DMS153 treated with DMSO at 0.1 percent for 48 hours (cell line): ENCODE measurements at regions not wholly inside any gene's neighbourhood (a gene's known extent, or its start where the extent isn't known, plus 50 kb on each side); places are given as distances from the start of the nearest gene placed in this dataset.

ENCODE experiments used
- DNase-seq: peaks from one replicate; lab custom pipeline; 2025; ENCODE audit not compliant: unreplicated experiment; lab: John Stamatoyannopoulos, UW

DNA sequence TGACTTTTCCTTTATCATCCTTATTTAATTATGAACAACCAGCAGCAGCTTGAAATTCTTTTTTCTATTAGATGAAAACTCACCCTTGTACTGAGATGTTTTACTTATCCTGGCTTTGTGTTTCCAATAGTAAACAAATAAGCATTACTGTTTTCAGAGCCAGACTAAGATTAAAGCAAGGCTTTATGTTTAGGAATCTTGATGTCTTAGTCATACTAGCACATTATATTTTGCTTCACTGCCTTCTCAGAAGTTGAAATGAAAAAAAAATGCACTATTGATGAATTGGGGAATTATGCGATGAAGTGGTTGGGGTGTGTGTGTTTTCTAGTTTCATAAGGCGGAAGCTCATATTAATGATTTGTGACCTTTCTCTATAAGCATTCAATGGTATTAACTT, 301.2 kb upstream of the E2F7 start:
- DNase-seq = no peak

DNA sequence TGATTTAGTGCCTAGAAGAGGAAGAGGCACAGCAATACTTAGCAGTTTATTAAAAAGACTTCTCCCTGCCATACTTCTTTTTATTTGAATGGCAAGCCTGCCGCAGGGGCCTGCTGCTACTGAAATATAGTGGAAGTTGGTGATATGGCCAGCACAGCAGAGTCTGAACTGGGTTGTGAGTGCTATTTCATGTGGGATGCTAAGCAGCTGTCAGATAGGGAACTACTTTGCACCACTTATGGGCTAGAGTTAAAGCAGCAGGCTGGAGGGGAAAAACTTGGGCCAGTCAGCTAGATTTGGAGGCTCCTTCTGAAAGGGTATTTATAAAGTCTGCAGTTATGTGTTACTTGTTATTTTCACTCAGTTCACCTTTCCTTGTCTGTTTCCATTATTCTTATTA, 299.0 kb upstream of the E2F7 start:
- no peak for DNase-seq

DNA sequence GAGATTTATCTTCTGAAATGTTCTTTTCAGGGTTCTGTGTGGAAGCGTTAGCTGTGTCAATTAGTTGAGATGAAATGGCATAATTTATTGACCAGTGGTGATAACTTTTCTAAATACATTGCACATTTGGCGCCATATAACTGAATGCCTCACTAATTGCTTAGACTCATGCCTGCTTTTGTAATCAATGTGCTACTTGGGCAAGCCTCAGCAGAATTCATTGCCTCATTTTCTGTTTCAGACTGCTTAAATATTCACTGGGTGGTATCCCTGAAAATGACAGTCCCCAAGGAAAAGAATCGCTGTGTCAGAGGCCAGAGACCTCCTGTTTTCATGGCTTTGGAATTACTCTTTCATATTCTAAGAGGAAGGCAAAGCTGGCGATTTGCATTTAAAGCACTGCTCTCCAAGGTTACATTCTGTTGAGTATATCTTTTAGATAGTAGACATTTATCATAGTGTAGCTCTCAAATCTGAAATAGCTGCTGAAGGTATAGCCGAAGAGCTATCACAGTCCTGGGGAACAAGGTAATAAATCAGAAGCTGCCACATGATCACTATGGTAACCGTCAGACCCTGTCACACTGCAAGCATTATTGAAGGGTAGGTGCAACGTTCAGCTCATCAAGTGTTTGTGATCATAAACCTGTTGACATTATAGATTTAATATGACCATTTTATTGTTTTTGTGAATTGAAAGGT, 297.3 kb upstream of the E2F7 start:
- no peak for DNase-seq

DNA sequence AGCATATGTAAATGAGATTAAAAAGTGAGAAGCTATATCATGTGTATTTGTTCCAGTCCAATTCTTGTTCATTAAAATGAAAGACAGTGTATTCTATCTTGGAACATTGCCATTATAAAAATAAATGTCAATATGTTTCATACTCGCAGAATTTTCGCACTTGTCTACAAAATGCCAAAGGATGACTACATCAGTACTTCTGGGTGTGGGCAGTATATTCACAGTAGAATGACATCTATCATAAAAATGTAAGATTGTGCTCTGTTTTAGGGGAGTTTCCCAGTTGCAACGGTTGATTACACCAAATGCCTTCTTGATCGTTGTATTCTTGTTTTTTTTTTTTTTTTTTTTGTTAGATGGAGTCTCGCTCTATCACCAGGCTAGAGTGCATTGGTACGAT, 292.3 kb upstream of the E2F7 start:
- no peak for DNase-seq

DNA sequence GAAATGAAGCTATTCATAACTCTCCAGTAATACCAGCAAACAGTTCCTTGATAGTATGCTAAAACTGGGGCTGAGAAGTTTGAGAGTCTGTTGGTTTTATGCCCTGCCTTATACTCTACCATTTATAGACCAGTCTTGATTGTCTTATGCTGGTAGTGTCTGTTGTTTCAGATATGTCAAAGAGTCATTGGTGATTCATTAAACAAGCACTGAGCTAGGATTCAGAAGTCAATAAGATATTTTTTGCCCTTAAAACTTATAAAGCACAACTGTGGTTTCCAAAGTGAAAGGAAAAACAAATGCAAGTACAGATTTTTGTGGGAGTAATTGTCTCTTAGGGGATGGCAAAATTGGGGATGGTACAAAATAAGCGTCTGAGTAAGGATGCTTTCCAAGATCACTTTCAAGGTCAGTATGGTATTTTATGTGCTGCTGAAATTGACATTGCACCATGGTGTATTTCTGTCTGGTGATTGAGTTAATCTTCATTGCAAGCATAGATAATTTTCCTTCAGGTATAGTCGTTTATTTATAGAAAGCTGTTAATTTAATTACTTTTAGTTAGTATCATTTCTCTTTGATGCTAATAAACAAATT, 289.5 kb upstream of the E2F7 start:
- DNase-seq = no peak

DNA sequence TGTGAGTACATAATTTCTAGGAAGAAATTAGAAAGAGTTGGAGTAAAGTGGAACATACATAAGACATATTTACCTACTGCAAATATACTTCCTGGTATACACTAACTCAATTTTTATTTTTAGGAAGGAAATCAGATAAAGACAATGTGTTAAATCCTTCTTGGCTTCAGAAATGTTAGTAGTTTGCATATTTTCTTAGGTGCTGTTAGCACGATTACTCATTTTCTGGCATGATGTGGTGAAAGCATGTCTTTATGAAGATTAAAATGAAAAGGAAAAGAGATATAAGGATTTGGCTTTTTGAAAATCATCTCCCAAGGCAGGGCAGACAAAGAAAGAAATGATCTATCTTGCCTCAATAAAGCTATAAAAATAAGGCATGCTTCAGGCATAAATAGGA, 287.6 kb upstream of the E2F7 start:
- no peak for DNase-seq

DNA sequence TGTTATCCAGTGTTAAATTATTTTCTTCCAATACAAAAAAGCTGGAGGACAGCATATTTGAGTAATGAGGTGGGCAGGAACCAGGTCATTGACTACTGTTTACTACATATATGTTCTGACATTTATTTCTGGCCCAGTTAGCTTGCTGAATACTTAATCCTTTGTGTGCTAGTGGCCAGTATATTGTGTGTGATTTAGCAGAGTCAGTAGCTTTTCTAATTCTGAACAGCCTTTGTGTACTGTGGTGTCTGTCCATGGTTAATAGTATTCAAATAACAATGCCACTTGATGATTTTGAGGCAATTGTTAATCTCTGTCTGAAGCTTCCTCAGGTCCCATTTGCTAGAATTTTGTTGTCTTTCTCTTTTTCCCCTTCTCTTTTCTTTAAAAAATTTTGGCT, 286.5 kb upstream of the E2F7 start:
- DNase-seq = no peak

DNA sequence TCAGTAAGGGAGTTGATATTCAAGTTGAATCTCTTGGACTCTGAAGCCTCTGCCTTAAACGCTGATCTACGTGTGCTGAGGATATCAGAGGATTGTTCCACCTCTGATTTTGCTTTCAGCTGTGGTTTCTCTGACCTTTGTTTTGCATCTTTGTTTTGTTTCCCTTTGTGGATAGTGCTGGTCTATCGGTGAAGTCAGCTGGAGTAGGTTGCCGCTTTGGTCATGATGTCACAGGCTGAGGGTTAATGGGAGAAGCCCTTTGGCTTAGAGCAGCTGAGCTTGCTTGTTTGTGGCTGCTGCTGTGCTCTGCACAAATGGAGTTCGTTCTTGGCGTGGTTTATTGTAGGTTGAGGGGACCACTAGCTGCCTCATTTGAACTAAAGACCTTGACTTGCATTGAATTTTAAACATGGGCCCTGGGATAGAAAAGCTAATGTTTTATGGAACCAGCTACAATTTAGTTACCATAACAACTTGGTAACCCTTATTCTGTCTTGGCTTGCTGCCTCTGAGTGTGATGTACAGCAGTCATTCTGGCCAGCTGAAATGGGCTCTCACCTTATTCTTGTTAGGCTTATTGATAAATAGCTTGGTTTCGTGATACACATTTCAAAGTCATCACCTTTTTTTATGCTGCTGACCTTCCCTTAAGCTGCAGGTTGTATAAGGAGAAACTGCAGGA, 284.5 kb upstream of the E2F7 start:
- DNase-seq = no peak

DNA sequence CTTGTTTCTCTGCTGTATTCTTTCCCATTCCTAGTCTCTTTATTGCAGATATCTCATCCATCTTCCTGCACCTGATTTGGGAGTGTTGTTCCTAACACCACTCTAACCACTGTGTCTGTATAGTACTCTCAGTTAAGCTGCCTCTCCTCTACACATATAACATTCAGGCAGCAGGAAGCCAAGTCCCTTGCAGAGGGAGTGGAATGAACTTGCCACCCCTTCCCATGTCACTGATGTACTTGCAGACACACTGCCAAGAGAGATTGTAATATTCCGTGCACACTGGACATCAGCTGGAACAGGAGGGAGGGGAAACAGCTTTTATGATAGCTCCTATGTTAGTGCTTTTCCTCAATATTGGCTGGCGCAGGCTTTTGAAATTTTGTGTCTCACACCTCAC, 281.6 kb upstream of the E2F7 start:
- DNase-seq = no peak

DNA sequence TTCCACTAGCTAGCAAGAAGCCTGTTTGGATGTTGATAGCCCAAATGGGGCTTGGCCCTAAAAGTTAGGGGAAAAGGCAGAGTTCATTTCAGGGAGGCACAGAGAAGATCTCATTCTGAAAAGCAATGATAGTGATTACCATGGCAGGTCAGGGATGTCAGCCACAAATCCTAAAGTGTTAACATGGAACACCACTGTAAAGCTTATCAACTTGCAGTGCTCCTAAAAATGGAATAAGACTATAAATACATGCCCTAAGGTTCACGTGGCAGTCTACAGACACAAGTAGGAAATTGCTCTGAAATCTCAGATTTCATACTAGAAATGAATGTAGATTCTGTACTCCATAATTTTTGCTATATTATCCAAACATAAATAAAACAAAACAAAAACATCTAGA, 280.0 kb upstream of the E2F7 start:
- DNase-seq = no peak

DNA sequence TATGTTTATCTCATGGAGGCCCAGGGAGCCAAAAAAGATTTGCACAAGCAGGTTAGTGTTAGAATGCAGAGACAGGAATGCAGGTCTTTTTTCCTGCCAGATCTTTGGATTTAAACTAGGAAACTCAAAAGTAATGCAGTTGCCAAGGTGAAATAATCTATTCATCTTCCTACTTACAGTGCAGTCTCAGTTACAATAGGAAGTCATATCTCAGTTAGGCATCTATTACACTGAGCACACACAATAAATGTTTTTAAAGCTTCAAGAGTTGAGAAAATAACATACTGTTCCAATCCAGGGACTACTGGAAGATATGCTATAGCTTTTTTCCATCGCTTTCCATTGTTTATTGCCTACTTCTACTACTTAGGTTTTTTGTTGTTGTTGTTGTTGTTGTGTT, 279.3 kb upstream of the E2F7 start:
- DNase-seq = no peak

DNA sequence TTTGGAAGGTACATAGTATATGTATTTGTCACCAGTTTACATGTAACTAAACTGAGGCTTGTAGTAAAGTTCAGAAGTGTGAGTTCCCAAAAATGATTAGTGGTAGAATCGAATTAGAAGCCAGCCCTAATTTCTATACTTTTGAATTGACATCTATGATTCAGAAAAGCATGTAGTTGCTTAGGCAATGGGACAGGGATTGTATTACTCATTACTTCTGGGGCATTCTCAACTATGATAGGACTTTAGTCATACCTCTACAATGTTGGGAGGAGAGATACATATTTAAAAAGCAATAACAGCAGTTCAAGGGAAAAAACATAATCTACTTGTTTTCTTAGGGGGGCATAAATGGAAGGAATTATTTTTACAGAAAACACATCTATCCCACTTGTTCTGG, 277.9 kb upstream of the E2F7 start:
- DNase-seq = no peak

DNA sequence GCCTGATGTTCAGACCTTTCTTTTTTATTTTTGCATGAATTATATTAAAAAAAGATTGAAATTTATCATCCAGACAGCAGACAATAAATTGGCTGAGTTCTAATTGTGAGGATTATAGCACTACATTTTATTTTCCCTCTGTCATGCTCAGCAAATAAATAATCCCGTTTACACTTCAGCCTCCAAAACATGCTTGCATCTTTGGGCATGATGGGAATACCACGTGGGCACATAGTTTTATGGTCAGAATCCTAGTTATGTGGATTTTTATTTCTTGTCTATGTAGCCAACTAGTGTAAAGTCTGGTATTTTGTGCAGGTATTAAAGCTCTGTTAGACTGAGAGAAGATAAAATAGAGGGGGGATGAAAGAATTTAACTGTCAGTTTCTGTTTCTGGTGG, 276.9 kb upstream of the E2F7 start:
- DNase-seq = no peak

DNA sequence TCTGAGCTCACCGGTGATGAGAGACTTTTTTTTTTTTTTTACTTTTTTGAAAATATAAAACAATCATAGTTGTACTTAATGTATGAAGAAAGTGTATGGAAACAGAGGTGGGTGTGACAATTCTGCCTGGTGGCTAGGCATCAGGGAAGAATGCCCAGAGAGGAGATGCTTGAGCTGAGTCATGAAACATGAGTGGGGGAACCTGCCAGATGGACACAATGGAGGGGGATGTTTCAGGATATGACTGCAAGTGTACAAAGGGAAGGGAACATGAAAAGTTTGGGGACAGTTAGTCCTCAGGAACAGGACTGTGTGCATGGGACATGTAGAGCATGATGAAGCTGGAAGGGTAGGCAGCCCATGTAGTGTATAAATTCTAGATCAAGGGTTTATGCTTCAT, 274.2 kb upstream of the E2F7 start:
- no peak for DNase-seq

DNA sequence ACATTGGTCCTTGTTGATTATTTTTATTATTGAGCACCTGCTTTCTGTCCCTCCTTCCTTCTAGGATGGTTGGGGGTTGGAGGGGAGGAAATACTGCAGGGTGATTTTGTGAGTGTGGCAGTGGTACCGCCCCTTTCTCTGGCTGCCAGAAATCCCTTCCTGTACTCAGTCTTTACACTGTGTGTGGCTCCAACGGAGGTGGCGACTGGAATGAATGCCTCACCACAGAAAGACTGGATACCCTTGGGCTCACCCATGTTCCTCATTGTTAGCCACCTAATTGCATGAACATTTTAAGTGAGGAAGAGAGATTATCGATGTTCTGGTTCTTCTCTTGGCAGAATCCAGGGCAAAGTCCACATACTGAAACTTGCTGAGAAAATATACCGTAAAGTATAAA, 272.0 kb upstream of the E2F7 start:
- DNase-seq = no peak

DNA sequence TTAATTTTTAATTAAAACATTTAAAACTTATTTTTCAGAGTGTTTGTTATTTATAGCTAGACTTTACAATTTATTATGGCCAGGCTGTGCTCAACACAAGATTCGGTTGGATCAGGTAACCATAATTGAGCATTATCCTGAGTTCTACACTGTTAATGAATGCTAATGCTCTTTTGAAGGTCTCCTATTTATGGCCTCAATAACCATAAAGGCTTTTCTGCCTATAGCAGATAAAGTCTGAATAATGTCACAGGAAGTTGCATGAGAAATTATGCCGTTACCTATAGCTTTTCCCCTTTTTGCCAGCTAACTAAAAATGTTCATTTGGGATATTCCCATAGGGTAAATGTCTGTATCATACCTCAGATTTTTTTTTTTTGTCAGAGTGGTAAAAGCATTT, 269.4 kb upstream of the E2F7 start:
- DNase-seq = no peak

DNA sequence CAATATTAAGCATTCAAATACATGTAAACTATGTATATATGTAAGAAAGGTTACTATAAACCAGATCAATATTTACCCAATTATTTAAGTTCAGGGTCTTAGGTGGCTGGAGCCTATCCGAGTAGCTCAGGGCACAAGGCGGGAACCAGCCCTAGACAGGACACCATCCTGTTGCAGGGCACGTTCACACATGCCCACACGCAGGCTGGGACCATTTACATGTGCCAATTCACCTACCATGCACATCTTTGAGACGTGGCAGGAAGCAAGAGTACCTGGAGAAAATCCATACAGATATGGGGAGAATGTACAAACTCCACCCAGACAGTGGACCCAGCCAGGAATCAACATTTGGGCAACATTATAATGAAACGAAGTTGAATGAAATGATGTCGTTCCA, 263.0 kb upstream of the E2F7 start:
- no peak for DNase-seq

DNA sequence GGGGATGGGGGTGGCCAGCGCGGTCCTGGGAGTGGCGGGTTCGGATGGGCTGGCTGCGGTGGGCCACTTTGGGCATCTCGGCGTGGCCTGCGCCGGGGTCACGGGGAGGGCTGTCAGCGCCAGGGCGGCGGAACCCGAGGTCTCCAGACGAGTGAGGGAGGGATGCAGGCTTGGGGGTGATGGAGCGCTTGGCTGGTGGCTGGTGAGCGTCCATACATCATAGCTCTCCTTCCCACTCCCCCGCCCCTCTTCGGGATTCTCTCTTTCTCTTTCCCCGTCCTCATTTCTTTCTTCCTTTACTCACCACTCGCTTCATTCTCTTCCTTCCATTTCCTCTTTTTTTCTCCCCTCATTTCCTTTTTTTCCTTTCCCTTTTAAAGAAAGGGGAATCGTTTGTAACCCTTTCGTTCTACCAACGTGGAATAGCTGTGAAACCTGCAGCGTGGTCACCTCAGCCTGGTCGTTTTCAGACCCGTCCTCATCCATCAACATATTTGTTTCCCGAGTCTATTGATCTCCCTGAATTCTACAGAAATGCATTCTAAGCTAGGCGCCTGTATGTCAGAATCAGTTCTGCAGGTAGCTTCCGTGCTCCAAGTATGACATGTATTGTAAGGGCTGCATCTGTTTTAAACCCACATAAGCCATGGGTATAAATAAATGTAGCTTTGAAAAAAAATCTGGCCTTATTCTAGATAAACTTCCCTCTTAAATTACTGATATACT, 260.3 kb upstream of the E2F7 start:
- no peak for DNase-seq

DNA sequence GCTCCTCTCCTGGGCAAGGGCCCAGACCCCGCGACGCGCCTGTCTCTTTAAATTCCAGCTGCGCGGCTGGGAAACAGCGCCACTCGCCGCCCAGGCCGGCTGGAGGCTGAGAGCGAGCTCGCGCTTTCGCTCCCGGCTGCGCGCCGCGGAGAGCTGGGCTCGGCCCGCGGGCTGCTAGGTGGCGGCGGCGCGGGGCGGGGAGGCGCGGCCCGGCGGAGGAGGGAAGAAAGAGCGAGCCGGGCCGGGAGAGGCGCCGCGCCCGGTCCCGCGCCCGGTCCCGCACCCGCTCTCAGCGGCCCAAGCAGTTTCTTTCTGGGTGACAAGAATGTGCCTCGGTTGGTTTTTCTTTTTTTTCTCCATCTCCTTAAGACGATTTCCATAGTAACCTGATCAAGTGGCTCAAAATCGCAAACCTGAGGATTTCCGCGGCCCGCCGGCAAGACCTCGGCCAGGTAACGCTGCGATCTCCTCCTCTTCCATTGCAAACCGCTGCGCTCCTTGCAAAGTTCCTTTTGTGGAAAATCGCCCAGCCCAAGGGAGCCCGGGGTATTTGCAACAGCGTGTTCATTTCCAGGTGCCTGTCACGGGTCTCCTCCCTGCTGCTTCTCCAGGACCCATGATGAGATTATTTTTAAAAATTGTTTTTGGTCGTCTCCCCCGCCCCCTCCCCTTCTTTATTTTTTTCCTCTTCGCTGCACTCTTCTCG, 259.5 kb upstream of the E2F7 start:
- peak; percentile 28 for DNase-seq

DNA sequence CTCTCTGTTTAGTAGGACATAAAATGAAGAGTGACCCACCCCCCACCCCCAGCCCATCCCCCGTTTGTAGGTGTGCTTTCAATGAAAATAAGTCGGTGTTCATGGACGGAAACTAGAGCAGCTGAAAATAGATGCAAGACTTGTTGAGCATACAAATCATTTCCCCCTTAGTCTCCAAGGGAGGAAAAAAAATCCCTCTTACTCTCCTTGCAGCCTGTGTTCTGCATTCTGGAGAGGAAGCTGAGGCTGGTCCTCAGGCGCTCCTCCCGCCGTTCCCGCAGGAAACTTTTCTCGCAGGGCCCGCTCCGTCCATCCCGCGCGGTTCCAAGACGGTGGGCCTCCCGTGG, 259.0 kb upstream of the E2F7 start:
- no peak for DNase-seq

DNA sequence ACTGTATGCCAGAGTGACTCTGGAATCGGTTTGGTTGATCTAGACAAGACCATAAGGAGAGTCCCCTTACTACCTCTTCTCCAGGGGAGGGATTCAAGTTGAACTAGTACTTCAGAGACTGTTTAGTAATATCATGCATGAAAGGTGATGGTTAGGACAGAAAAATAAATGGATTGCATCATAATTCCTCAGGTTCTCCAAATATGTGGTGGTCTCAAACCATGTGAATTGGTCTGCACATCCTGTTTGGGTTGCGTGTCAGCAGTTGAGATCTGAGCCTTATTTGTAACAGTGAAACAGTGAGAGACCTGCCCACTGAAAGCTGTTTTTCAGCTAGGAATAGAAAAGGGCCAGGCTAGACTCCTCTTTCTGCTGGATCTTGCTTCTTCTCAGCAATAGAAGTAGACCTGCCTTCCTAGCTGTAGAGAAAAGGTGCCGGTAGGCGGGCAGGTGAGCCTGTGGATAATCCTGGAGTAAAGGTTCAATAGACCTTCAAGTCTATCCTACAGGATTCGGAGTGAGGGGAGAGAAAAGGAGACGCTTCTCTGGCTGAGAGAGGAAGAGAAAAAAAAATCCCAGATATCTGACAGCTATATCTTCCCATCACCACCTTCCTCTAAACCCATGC, 258.5 kb upstream of the E2F7 start:
- no peak for DNase-seq
